ENCODE measurements at regions not wholly inside any gene's neighbourhood (a gene's known extent, or its start where the extent isn't known, plus 50 kb on each side); places are given as distances from the start of the nearest gene placed in this dataset.

- TF ChIP-seq CTCF (conservative IDR thresholded peaks at IDR 0.05; ENCODE audit: low read length) (no peak), EZH2phosphoT487 (IDR thresholded peaks at IDR 0.05; ENCODE audit: borderline replicate concordance, low read depth, low read length) (no peak)
Observed at GRCh38 chr16:6946106-6946505, 386.5 kb upstream of the RBFOX1 start.
